ENCODE measurements at regions not wholly inside any gene's neighbourhood (a gene's known extent, or its start where the extent isn't known, plus 50 kb on each side); places are given as distances from the start of the nearest gene placed in this dataset.
"Not testable (repeated sequence)": the region's sequence is repeated elsewhere in the genome, so short reads cannot be mapped to it uniquely, and the experiment has no call there.

DNA sequence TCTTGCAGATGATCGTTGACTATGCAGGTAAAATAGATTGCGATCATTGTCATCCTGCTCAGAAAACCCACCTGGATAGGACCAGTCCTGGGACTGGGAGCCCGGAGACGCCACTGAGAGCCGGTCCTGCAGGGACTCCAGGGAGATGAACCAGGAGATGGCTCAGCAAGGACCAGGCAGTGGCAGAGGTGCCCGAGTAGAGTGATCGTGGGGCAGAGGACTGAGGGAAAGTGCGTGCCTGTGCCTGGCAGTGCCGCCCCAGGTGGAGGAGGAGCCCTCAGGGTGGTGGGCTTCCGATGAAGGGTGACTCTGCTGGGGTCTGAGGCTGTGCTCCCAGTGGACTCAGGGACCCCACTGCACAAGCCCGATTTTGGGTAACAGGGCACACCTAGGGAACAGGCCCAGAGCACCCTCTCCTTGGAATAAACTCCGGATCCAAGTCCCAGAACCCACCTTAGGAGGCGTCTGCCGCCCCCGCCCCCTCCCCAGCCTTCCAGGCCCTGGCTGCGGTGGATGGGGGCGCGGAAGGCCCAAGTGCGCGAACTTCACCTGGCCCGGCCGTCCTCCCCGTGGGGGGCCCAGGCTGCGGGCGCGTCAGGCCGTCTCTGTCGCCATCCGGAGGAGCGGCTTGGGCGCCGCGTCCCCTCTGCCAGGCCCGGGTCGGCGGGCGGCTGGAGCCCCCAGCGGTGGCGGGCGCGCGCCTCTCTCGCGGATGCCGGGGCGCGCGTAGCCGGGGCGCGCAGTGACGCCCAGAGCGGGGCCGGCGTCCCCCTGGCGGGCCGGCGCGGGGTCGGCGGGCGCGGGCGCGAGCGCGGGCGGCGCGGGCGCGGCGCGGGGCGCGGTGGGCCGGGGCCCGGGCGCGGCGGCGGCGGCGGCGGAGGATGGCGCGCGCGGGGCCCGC, 1338.8 kb downstream of the BRD1 start:
- no peak for DNase-seq (ENCODE audit: low read depth in 2 of 2)

DNA sequence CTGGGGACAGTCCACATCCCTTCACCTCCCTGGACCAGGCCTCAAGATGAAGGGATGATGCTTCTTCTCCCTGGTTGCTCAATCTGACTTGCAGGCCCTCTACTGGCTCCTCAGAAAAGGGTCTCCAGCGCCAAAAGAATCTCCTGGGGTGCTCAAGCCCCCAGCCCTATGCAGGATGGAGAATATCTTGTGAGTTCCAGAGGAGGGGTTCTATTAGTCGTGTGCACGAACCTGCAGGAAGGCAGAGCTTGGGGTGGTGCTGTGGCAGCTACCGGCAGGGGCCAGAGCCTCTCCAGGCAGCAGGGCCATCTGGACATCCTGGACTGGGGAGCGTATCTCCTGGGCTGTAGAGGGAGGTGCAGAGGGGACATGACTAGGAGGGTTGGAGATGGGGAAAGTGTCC, 1339.5 kb downstream of the BRD1 start:
- DNase-seq (ENCODE audit: low read depth in 2 of 2) = no peak

DNA sequence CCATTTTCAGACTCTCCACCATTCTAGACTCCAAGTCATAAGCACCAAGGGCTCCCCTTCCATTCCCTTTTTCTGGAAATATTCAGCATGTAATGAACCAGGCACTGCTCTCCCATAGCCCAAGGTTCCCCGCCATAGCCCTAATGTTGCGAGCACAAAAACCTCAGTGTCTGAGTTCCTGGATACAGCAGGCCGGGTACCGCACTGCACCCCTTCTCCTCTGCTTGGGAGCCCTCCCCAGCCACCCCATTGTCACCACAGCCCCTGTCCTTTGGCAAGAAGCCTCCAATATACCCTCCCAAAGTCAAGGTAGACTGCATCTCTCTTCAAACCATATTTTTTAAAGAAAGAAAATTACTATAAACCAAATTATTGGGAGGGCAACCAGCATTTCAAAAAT, 1341.1 kb downstream of the BRD1 start:
- no peak for DNase-seq (ENCODE audit: low read depth in 2 of 2)

DNA sequence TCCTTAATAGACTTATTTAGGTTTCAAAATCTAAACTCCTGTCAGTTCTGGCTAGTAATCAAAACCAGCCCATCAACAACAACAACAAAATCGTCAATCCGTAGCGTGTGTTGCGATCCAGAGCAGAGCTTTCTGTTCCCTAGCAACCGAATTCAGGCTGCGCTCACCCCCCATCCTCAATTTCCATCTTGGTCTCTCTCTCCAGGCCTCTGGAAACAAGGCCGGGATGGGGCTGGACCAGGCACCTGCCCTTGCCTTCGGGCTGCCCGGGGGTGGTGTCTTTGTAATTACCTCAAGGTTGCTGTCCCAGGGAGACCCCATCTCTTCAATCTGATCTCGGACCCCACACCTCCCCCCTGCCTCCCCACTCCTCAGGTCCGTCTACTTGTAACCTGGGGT, 1341.5 kb downstream of the BRD1 start:
- DNase-seq (ENCODE audit: low read depth in 2 of 2) = no peak

GRCh38 chr22:48485149-48486133, 1342.2 kb downstream of the BRD1 start:
- no peak for DNase-seq (ENCODE audit: low read depth in 2 of 2)

- DNase-seq (ENCODE audit: low read depth in 2 of 2) = no peak
Measured at GRCh38 chr22:48483764-48484528, 1343.7 kb downstream of the BRD1 start.

DNA sequence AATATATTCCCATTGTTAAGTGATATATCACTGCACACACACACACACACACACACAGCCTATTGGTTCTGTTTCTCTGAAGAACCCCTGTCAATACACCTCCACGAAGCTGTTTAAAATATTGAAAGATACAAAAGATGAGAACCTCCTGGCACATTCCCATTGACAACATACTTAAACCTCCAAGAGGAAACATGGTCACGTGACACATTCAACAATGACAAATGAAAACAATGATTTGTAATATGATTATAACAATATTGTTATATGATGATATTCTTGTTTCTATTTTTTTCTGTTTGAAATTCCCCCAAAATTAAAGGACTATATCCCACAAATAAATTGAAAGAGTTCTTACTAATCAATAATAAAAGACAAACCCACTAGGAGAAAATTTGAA, 1344.9 kb downstream of the BRD1 start:
- DNase-seq (ENCODE audit: low read depth in 2 of 2) = no peak

GRCh38 chr22:48482198-48482597, 1345.5 kb downstream of the BRD1 start:
- DNase-seq (ENCODE audit: low read depth in 2 of 2) = not testable (repeated sequence)

DNA sequence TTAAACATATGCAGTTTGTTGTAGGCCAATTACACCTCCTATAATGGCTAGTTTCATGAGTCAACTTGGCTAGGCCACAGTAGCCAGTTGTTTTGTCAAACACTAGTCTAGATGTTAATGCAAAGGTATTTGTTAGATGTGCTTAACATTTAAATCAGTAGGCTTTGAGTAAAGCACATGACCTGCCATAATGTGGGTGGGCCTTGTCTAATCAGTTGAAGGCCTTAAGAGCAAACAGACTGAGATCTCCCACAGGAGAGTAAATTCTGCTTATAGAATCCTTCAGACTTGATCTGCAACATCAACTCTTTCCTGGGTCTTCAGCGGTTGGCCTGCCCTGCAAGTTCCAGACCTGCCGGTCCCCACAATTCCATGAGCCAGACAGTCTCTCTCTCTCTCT, 1345.9 kb downstream of the BRD1 start:
- no peak for DNase-seq (ENCODE audit: low read depth in 2 of 2)

- no peak for DNase-seq (ENCODE audit: low read depth in 2 of 2)
Measured at GRCh38 chr22:48478529-48479265, 1349.0 kb downstream of the BRD1 start.

DNA sequence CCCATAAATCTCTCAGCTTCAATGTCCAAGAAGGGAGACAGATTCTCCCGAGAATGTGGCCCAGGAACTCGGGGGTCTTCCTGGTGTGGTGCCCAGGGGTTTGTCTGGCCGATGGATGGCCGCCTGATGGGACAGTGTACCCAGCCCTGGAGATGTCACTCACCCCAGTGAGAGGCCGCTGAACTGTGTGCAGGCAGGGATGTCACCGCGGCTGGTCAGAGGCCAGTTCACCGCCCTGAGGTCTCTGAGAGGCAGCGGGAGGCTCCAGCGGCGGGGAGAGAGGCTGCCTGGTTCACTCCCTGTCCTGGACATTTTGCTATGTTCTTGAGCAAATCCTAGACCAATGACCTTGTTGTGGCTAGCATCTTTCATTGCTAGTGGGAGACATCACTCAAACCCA, 1349.5 kb downstream of the BRD1 start:
- no peak for DNase-seq (ENCODE audit: low read depth in 2 of 2)

DNA sequence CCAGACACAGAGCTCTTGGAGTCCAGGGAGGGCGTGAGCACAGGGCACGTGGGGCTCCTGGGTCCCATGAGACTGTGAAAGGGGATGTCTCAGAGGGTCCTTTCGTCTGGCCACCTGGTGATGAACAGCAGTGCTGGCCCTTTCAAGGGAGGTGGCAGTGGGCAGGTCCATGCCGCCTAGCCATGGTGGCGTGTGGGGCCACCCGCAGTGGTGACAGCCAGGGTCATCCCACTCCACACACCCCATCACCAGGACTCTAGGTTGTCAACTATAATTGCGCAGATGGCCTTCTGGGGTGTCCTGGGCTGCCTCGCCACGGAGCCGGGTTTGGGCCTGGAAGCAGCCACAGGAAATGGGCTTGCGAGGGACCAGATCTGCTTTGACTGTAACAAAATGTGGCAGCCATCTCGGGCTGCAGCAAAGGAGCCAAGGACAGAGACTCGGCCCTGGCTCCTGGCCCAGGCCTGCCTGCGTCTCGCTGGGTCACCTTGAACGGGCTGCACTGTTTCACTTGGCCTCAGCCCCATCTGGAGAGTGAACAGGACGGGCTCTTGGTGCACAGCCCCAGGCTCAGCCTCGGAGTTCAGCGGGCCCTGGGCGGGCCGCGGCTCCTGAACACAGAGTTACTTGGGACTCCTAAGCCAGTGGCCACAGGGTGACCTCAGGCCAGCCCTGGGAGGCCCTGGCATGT, 1350.5 kb downstream of the BRD1 start:
- no peak for DNase-seq (ENCODE audit: low read depth in 2 of 2)

DNA sequence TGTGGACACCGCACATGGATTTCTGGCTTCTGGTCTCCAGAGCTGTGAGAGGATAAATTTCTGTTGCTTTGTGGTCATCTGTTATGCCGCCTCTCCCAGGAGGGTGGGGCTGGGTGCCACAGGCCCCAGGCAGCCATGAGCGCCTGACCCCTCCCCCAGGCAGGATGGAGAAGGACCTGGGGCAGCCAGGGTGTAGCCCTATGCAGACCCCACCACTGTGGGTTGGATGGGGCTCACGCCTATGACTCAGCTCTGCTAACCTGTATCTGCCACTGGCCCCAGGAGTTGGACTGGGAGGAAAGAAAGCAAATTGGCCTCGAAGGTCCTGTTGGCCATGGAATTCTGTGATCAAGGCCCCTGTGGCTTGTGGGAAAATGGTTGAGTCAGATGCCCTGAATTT, 1351.1 kb downstream of the BRD1 start:
- no peak for DNase-seq (ENCODE audit: low read depth in 2 of 2)

DNA sequence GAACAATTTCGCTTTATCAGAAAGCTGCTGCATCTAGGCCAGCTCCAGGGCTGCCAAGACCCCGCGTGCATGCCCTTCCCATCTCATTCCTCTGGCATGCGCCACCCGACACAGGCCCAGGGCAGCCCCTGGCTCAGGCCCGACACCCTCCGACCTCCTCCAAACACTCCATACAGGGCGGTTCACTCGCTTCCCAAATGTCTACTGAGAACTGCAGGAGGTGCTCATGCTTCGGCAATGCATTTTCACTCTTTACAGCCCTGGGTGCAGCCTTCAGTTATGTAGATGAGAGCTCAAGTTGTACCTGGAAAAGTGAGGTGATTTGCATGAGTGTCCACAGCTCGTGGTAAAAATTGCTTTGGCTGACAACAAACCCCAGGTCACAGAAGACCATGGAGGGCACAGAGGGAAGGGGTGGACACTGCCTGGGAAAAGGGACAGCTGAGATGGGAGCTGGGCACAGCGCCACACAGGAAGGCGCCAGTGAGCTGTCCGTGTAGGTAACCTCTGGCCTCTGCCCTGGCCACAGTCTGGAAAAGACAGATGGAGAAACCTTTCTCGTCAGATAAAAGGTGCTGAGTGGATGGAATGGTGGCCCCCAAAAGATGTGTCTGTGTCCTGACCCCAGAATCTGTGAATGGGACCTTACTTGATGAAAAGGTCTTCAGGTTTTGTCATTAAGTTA, 1351.9 kb downstream of the BRD1 start:
- DNase-seq (ENCODE audit: low read depth in 2 of 2) = no peak

- no peak for DNase-seq (ENCODE audit: low read depth in 2 of 2)
Measured at GRCh38 chr22:48474881-48475280, 1352.8 kb downstream of the BRD1 start.

- DNase-seq (ENCODE audit: low read depth in 2 of 2) = no peak
Measured at GRCh38 chr22:48473202-48473601, 1354.5 kb downstream of the BRD1 start.

- DNase-seq (ENCODE audit: low read depth in 2 of 2) = no peak
Measured at GRCh38 chr22:48464246-48464645, 1363.4 kb downstream of the BRD1 start.

- DNase-seq (ENCODE audit: low read depth in 2 of 2) = no peak
Measured at GRCh38 chr22:48459859-48460823, 1367.5 kb downstream of the BRD1 start.

GRCh38 chr22:48459259-48459658, 1368.4 kb downstream of the BRD1 start:
- DNase-seq (ENCODE audit: low read depth in 2 of 2) = no peak
